OCI-LY1 (cell line): ENCODE measurements at regions not wholly inside any gene's neighbourhood (a gene's known extent, or its start where the extent isn't known, plus 50 kb on each side); places are given as distances from the start of the nearest gene placed in this dataset.

Source experiments
- CTCF ChIP-seq: fragments of 200-600 bp; sonication (generic), shearing (Covaris generic); IDR thresholded peaks from 2 replicates; pipeline ENCODE4 v1.5.1; 2017; ENCODE audit warnings: mild to moderate bottlenecking, antibody characterized with exemption, low read length, moderate library complexity, mixed read lengths
- EZH2 ChIP-seq: fragments of 200-600 bp; sonication (generic), shearing (Covaris generic); IDR thresholded peaks from 2 replicates; pipeline ENCODE4 v1.8.0; 2017; ENCODE audit warnings: borderline replicate concordance, mixed run types, mild to moderate bottlenecking, antibody characterized with exemption, low read length, moderate library complexity, mixed read lengths

- no peak for TF ChIP-seq CTCF
- no peak for TF ChIP-seq EZH2
Observed at GRCh38 chr2:173511357-173511756, 156.7 kb downstream of the CDCA7 start.
